ENCODE measurements at regions not wholly inside any gene's neighbourhood (a gene's known extent, or its start where the extent isn't known, plus 50 kb on each side); places are given as distances from the start of the nearest gene placed in this dataset.
"Not testable (repeated sequence)": the region's sequence is repeated elsewhere in the genome, so short reads cannot be mapped to it uniquely, and the experiment has no call there.

GRCh38 chr1:22336696-22337545, 114.7 kb upstream of the ZBTB40 start:
- not testable (repeated sequence) for TF ChIP-seq POLR2A, CTCF, EP300, POLR2AphosphoS5 (IDR thresholded peaks at IDR 0.05)

Data from gastroesophageal sphincter (tissue), 3 donors.